HG03460 (cell line): ENCODE measurements at regions not wholly inside any gene's neighbourhood (a gene's known extent, or its start where the extent isn't known, plus 50 kb on each side); places are given as distances from the start of the nearest gene placed in this dataset.
"Not testable (repeated sequence)": the region's sequence is repeated elsewhere in the genome, so short reads cannot be mapped to it uniquely, and the experiment has no call there.

Experiments used
- ATAC-seq: cut with Tn5 transposase; IDR thresholded peaks from one replicate; pipeline ENCODE4 v1.9.1; 2021; ENCODE audit not compliant: unreplicated experiment

GRCh38 chr5:138702166-138703077 lies 50.8 kb upstream of the CTNNA1 start:
- no peak for ATAC-seq

- ATAC-seq, result no peak
Observed at GRCh38 chr5:138701678-138702077, 51.5 kb upstream of the CTNNA1 start.

GRCh38 chr5:138700581-138701362 lies 52.5 kb upstream of the CTNNA1 start:
- ATAC-seq, result no peak

- no peak for ATAC-seq
Observed at GRCh38 chr5:138699482-138699881, 53.7 kb upstream of the CTNNA1 start.

- no peak for ATAC-seq
Observed at GRCh38 chr5:138698713-138699112, 54.5 kb upstream of the CTNNA1 start.

GRCh38 chr5:138697720-138698360 lies 55.4 kb upstream of the CTNNA1 start:
- ATAC-seq, result no peak

- ATAC-seq, result no peak
Observed at GRCh38 chr5:138696501-138696900, 56.7 kb upstream of the CTNNA1 start.

- ATAC-seq, result no peak
Observed at GRCh38 chr5:138695781-138696180, 57.4 kb upstream of the CTNNA1 start.

GRCh38 chr5:138694146-138694545 lies 59.1 kb upstream of the CTNNA1 start:
- no peak for ATAC-seq

GRCh38 chr5:138692370-138692769 lies 60.9 kb upstream of the CTNNA1 start:
- ATAC-seq, result no peak

- ATAC-seq, result no peak
Observed at GRCh38 chr5:138686668-138687067, 66.6 kb upstream of the CTNNA1 start.

GRCh38 chr5:138685193-138685745 lies 68.0 kb upstream of the CTNNA1 start:
- no peak for ATAC-seq

GRCh38 chr5:138682462-138682861 lies 70.8 kb upstream of the CTNNA1 start:
- ATAC-seq, result not testable (repeated sequence)

- not testable (repeated sequence) for ATAC-seq
Observed at GRCh38 chr5:138678826-138679225, 74.4 kb upstream of the CTNNA1 start.

GRCh38 chr5:138677782-138678181 lies 75.4 kb upstream of the CTNNA1 start:
- no peak for ATAC-seq

GRCh38 chr5:138676556-138677193 lies 76.5 kb upstream of the CTNNA1 start:
- ATAC-seq, result no peak

- no peak for ATAC-seq
Observed at GRCh38 chr5:138676002-138676401, 77.2 kb upstream of the CTNNA1 start.

GRCh38 chr5:138668451-138669380 lies 84.5 kb upstream of the CTNNA1 start:
- ATAC-seq, result no peak

GRCh38 chr5:138667782-138668331 lies 85.4 kb upstream of the CTNNA1 start:
- not testable (repeated sequence) for ATAC-seq
